CD4-positive, alpha-beta T cell treated with Interleukin-12 subunit alpha and Interleukin-12 subunit beta, for 1 hour (primary cell): ENCODE measurements at regions not wholly inside any gene's neighbourhood (a gene's known extent, or its start where the extent isn't known, plus 50 kb on each side); places are given as distances from the start of the nearest gene placed in this dataset.
"Not testable (repeated sequence)": the region's sequence is repeated elsewhere in the genome, so short reads cannot be mapped to it uniquely, and the experiment has no call there.

Experiments used
- DNase-seq: peaks from one replicate; pipeline ENCODE4 v3.0.0-alpha.2; 2020

- DNase-seq, result no peak
These were observed 824.6 kb upstream of the SEMA6D start for GRCh38 chr15:46892621-46893160.

- no peak for DNase-seq
These were observed 822.7 kb upstream of the SEMA6D start for GRCh38 chr15:46894644-46895043.

GRCh38 chr15:46897266-46897665, 820.0 kb upstream of the SEMA6D start:
- no peak for DNase-seq

GRCh38 chr15:46901001-46901400, 816.3 kb upstream of the SEMA6D start:
- DNase-seq, result no peak

DNA sequence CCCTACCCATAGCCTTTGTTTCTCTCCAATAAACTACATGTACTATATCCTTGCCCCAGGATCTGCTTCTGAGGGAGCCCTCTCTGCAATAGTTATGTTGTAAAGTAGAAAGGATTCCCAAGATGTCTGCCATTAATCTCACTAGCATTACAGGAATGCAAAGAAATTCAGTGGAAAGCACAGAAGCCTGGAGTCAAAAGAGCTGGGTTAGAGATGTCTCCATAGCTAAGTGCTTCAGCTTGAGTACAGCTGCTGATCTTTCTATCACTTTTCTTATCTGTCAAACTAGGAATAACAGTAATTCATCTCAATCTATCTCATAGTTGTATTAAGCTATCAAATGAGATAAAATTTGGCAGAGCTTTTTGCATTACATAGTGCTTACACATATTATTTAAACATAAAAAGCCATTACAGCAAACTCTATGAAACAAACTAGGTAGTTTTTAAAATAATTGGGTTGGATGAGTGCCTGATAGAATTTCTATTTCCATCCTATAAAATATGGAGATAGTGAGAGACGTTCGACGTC, 799.5 kb upstream of the SEMA6D start:
- no peak for DNase-seq

DNA sequence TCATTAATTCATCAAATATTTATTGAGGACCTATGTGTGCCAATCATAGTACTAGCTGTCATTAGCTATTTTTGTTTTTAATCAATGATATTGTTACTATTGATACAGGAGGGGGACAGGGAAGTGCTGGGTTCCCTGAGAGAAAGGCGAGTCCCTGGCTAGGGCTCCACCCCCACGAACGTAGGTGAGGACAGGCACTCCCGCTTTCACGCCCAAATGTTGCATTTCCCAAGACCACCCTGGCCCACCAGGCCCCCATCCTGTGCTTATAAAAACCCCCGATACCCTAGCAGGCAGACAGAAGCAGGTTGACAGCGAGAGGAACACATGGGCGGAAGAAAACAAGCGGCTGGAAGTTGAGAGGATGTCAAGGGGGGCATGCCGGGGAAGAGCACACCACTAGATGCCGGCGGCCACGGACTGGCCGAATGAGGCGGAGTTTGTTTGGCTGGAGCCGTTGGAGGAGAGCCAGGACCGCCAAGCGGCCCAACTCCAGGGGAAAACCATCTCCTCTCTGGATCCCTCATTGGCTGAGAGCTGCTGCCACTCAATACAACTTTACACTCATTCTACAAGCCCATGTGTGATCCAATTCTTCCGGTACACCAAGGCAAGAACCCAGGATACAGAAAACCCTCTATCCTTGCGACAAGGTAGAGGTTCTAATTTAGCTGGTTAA, 798.7 kb upstream of the SEMA6D start:
- DNase-seq, result no peak

DNA sequence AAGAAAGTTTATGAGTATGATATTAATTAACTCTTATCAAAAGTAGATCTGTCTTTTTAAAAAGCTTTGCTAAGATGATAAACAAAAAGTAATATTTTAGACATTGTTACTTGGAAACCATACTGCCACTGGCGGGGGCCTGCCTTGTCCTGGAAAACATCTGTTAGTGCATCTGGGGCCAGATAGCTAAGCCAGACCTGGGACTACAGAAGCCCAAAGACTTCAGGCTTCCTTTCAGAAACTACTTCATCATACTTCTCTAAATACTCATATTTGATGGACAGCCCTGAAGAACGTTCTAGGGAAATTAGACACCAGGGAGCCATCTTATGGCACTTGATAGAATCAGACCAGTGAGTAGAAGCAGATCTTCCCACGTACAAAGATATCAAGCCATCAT, 795.4 kb upstream of the SEMA6D start:
- DNase-seq, result no peak

GRCh38 chr15:46930426-46930825, 786.9 kb upstream of the SEMA6D start:
- no peak for DNase-seq

DNA sequence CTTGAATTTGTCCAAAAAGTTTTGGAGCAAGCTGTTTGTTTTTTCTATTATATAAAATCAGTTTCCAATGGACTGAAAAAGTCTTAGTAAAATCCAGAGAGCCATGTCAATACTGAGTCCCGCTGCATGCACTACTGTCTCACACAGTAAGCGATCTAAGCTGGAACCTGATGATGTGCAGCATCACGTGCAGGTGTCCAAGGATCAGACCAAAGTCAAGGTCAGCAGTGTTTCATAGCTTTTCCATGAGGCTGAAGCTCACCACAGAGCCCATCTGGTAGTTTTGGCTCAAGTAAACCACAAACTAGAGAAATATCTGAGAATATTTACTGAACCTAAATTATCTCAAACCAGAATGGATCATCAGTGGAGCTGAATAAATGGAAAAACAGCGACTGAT, 784.0 kb upstream of the SEMA6D start:
- DNase-seq, result no peak

- no peak for DNase-seq
These were observed 782.5 kb upstream of the SEMA6D start for GRCh38 chr15:46934851-46935250.

- no peak for DNase-seq
These were observed 779.1 kb upstream of the SEMA6D start for GRCh38 chr15:46938169-46938568.

DNA sequence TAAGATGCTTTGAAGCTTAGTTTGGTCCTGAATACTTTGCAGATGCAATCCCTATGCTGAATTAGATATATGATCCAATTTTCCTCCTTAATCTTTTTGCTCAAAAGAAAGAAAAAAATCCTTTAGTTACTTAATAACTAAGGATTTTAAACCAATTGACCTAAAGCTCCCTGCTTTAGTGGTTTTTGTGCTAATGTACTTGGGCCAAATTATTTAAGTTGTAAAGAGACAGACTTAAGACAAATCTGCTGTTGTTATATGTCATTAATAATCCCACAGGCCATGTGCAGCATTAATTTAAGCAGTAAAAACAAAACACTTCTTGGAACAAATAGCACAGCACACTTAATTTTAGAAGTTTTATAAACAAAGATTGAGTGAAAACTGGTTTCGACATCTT, 776.1 kb upstream of the SEMA6D start:
- DNase-seq, result no peak

- no peak for DNase-seq
These were observed 770.4 kb upstream of the SEMA6D start for GRCh38 chr15:46946953-46947352.

GRCh38 chr15:46955576-46955975, 761.7 kb upstream of the SEMA6D start:
- DNase-seq, result no peak

DNA sequence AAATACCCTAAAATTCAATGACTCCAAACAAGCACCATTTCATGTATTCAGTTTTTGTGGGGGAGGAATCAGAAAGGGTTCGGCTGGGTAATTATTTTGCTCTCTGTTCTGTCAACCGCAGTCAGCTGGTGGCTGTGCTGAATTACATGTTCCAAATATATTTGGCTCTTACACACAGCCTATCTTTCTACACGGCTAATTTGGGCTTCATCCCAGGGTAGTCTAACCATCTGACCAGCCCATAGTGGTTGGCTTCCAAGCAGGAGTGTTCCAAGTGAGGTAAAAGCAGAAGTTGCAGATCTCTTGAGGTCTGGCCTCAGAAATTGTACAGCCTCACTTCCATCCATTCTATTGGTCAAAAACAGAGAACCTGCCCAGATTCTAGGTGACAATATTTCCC, 760.8 kb upstream of the SEMA6D start:
- no peak for DNase-seq

DNA sequence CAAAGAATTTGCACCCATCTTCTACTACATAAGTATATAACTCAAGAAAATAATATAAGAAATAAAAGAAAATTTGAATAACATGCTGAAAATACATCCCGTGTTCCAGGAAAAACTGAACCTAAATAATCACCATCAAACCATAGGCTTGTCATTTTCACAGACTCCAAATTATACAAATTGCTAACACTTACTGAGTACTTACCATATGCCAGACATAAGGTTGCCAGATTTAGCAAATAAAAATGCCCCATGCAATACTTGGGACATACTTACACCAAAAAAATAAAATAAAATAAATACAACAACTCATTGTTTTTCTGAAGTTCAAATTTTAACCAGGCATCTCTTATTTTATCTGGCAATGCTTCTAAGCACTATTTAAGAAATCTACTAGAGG, 760.4 kb upstream of the SEMA6D start:
- DNase-seq, result no peak

DNA sequence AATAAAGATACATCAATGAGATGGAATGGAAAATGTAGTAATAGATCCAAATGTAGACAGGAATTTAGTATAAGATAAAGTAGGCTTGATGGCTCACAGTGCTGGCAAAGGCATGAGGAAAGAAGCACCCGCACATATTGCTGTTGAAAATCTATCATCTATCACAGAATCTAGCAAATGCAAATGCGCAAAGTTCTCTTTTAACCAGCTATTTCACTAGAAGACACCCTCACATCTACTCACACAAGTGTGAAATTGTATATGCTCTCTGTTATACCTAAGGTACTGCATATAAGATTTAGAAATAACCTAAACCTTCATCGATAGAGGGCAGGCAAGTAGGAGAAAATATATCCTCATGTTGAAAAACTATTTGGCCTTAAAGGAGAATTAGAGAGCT, 756.7 kb upstream of the SEMA6D start:
- no peak for DNase-seq

GRCh38 chr15:46961795-46962194, 755.5 kb upstream of the SEMA6D start:
- no peak for DNase-seq

DNA sequence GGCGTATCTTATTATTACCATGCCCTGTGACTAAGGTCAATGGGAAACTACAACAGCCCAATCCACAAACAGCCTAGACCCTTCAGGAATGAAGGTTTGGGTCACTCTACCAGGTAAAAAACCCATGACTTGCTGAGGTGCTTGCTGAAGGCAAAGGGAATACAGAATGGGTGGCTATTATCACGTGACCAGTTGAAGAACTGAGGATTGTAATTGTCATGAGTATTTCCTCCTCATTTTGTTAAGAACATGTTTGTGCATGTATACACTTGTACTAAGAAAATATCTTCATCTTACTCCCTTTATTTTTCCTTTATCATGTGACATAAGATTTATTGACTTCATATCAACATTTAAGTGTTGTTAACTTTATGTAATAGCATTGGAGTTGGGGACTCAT, 729.2 kb upstream of the SEMA6D start:
- DNase-seq, result not testable (repeated sequence)

DNA sequence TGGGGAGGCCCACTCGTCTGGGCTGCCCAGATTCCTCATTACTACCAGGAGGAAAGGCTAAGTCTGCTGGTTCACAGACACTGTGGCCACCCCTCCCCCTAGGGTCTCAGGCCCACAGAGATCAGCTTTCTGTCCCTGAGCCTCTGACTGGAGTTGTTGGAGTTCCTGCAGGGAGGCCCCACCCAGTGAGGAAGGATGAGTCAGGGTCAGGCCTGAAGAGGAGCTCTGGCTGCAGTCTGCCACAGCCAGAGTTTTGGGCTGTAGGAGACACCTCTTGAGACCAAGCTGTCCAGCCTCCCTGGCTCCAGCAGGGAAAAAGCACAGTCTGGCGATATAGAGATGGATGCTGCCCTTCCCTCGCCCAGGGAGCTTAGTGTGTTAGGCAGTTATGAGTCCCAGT, 720.9 kb upstream of the SEMA6D start:
- DNase-seq, result no peak

- DNase-seq, result no peak
These were observed 719.8 kb upstream of the SEMA6D start for GRCh38 chr15:46997501-46997900.

GRCh38 chr15:47003568-47003967, 713.7 kb upstream of the SEMA6D start:
- no peak for DNase-seq

- DNase-seq, result no peak
These were observed 703.9 kb upstream of the SEMA6D start for GRCh38 chr15:47013446-47013845.

DNA sequence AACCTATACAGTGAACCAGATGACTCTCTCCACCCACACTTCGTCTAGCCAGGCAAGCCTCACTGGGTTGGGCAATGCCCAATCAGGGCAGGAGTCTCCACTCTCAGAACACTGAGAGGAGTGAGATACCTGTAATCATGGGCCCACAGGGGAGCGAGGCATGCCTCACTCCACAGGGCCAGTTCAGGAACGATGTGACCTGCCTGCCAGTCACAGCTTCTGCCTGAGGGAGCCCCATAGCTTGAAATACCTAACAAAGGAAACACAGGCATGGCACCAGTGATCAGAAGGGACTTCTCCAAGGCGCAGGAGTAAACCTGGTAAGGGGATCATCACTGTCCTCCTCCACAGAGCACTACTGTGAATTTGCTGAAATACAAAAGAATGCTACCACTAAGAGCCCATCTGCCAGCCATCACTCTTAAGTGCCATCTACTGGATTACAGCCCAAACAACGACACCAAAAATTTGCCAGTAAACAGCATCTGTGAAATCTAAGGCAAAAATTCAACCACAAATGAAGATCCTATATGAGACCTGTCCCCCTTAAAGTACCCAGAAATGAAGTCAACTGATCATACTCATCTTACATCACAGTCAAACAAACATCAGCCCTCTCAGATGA, 689.9 kb upstream of the SEMA6D start:
- no peak for DNase-seq
